ENCODE measurements at regions not wholly inside any gene's neighbourhood (a gene's known extent, or its start where the extent isn't known, plus 50 kb on each side); places are given as distances from the start of the nearest gene placed in this dataset.
"Not testable (repeated sequence)": the region's sequence is repeated elsewhere in the genome, so short reads cannot be mapped to it uniquely, and the experiment has no call there.

GRCh38 chr6:114712129-114712662, 369.4 kb upstream of the HS3ST5 start:
- DNase-seq (ENCODE audit: low spot score) = no peak

GRCh38 chr6:114707081-114707620, 364.3 kb upstream of the HS3ST5 start:
- DNase-seq (ENCODE audit: low spot score) = no peak

DNA sequence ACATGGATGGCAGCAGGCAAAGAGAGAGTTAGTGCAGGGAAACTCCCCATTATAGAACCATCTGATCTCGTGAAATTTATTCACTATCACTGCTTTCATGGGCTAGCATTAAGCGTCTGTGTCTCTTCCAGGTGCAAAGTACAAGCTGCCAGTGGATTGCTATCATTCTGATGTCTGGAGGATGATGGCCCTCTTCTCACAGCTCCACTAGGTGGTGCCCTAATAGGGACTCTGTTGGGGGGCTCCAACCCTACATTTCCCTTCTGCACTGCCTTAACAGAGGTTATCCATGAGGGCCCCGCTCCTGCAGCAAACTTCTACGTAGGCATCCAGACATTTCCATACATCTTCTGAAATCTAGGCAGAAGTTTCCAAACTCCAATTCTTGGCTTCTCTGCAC, 347.8 kb upstream of the HS3ST5 start:
- DNase-seq (ENCODE audit: low spot score) = no peak

DNA sequence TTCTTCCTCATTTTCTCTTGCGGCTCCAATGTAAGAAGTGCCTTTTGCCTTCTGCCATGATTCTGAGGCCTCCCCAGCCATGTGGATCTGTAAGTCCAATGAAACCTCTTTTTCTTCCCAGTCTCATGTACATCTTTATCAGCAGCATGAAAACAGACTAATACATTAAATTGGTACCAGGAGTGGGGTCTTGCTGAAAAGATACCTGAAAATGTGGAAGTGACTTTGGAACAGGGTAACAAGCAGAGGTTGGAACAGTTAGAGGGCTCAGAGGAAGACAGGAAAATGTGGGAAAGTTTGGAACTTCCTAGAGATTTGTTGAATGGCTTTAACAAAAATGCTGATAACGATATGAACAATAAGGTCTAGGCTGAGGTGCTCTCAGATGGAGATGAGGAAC, 316.7 kb upstream of the HS3ST5 start:
- no peak for DNase-seq (ENCODE audit: low spot score)

DNA sequence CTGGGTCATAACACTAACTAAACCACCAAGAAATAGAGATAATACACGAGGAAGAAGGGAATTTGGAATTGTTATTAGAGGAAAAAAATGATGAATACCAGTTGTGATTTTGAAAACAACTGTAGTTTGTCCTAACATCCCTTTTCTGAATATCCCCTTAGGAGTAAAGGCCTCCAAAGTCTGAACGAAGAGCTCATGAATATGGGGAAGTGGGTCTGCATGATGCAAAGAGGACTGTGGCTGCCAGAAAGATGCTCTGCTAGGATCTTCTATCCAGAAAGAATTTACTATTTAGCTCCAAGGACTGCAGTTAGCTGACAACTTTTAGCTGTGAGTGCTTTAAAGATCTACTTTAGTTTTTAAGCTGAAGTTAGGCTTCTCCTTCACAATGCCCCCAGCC, 308.8 kb upstream of the HS3ST5 start:
- DNase-seq (ENCODE audit: low spot score) = no peak

GRCh38 chr6:114650891-114651290, 308.1 kb upstream of the HS3ST5 start:
- DNase-seq (ENCODE audit: low spot score) = no peak

DNA sequence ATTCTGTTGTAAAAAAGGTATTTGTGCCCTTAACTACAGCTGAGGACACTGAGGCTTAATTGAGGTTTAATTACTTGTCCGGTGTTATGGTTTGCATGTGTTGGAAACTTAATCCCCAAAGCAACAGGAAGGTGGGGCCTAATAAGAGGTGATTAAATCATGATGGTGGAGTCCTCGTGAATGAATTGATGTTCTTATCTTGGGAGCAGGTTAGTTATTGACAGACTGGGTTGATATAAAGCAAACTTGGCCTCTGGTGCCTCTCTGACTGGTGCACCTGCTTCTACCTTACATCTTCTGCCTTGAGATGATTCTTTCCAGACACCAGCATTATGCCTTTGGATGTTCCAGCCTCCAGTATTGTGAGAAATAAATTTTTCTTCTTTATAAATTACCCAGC, 306.5 kb upstream of the HS3ST5 start:
- DNase-seq (ENCODE audit: low spot score) = no peak

- no peak for DNase-seq (ENCODE audit: low spot score)
Measured at GRCh38 chr6:114648847-114649246, 306.0 kb upstream of the HS3ST5 start.

- no peak for DNase-seq (ENCODE audit: low spot score)
Measured at GRCh38 chr6:114638341-114638740, 295.5 kb upstream of the HS3ST5 start.

DNA sequence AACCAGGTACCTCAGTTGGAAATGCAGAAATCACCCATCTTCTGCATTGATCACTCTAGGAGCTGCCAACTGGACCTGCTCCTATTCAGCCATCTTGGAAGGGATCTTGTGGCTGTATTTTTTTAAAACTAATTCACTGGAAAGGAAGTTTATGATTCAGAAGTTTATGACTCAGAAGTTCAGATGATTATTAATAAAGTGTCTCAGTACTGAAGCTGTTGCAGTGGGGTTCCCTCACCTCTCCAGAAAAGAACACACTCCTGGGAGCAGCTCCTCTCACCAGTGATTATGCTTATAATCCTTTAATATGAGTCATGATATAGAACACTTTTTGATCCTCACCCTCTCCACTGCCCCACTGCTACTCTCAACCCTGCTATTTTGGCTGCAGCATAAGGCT, 291.2 kb upstream of the HS3ST5 start:
- no peak for DNase-seq (ENCODE audit: low spot score)

GRCh38 chr6:114626226-114626625, 283.4 kb upstream of the HS3ST5 start:
- DNase-seq (ENCODE audit: low spot score) = not testable (repeated sequence)

DNA sequence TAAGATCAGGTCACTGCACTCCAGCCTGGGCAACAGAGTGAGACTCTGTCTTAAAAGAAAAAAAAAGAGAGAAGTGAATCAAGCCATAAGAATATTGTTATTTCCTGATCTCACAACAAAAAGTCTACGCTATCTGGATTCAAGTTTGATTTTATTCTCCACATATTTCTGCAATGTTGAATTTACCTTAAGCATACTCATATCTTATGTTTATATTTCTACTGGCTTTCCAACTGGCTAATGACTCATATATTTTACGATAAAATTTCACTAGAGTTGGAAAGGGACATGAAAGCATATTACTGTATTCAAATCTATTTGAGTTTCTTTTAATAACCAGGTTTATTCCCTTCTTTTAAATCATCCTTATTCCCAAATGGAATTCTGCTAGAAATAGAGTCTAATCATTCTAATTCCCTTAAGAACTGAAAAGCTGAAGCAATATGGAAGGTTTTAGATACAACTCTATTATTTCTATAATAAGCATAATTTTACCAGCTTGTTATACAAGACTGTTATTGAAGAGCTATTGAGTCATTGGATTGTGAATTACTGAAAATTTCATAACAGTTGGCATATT, 276.9 kb upstream of the HS3ST5 start:
- DNase-seq (ENCODE audit: low spot score) = no peak

- no peak for DNase-seq (ENCODE audit: low spot score)
Measured at GRCh38 chr6:114611696-114612095, 268.9 kb upstream of the HS3ST5 start.

DNA sequence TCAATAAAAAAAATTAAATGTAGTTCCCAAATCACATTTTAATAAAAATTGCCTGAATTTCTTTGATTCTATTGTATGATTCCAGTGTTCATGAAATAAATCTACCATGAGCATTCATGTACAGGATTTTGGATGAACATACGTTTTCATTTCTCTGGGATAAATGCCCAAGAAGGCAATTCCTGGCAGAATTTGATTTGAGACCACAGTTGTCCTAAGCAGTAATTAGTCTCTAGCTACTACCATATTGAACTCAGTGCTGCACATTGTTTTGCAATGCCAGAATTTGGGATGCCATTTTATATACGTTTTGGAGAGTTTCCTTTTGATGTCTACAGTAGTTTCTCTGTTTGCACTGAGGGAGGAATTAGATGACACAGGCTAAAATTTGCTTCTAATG, 265.3 kb upstream of the HS3ST5 start:
- DNase-seq (ENCODE audit: low spot score) = no peak

DNA sequence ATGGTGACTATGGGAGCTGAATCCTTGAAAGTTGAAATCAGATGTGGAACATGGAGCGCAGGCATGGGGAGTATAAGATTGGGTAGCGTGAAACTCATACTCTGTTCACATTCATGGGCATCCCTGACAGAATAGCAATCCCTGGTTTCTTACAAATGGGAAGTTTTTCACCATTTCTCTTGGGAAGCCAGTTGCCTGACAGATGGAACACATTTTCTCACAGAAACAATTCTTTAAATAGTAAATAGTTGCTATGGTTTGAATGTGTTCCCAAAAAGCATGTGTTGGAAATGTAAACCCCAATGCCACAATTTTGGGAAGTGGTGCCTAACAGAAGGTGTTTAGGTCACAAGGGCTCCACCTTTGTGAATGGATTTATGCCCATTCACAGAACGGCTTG, 262.8 kb upstream of the HS3ST5 start:
- no peak for DNase-seq (ENCODE audit: low spot score)

DNA sequence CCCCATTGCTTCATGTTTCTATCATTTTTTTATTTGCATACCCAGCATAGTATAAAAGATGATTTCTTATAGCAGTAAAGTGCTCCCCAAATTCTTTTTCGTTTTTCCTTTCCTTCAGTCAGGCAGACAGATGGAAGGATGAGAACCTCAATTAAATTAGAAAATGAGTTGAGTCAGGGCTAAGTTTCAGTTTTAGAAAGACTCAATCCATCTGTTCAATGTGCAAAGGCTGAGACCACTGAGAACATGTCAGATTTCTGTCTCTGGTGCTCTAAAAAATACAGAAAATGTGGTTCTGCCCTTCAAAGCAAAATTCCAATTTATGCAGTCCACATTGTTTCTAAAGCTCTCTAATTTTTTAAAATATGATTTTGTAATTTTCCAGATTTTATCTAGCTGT, 257.6 kb upstream of the HS3ST5 start:
- no peak for DNase-seq (ENCODE audit: low spot score)

- no peak for DNase-seq (ENCODE audit: low spot score)
Measured at GRCh38 chr6:114595591-114595990, 252.8 kb upstream of the HS3ST5 start.

DNA sequence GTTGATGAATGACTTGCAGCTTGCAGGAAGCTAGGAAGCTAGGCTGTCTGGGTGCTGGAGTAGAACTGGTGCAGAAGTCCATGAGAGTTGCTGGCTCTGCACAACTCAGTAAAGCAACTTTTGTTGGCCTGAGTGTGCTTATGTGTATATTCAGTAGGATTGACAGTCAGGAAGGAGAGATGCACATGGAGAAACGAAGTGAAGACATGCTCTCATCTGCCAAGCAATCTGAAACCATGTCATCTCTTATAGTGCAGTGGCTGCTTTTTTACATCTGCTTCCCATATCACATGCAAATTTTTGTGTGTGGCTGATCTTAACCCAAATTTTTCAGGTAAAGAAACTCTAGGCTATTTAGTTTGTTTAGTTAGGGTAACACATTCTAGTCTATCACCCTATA, 252.4 kb upstream of the HS3ST5 start:
- no peak for DNase-seq (ENCODE audit: low spot score)

DNA sequence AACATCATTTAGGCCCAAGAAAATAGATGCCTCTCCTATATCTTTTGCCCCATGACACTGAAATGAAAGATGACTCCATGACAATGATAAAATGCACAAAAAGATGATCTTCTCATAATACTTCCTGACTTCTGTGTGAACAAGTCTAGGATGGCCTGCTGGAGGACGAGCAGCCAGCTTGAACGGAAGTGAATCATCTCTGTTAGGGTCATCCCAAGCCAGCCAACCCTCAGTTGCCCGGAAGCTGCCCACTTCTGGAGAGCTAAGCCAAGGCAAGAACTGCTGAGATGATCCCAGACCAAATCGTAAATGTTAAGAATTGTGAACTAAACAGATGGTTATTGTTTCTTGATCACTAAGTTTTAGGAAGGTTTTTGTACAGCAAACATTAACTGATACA, 249.7 kb upstream of the HS3ST5 start:
- DNase-seq (ENCODE audit: low spot score) = no peak

GRCh38 chr6:114588726-114589125, 245.9 kb upstream of the HS3ST5 start:
- no peak for DNase-seq (ENCODE audit: low spot score)

DNA sequence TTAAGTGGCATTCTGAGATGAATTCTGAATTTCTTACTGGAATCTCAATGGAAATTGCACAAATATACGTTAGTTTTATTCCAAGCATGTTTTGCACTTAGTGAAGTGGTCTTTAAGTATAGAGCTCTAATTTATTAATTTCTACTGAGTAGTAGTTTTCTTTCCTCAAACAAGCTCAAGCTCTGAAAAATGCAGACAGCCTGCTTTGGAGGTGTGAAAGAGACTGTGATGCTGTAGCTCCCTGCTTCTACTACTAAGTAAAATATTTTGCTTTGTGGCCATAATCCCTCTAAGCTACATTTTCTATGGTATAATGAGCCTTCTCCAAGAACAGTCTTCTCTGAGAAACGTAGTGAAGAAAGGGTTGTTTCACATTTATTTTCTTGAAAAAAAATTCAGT, 243.5 kb upstream of the HS3ST5 start:
- DNase-seq (ENCODE audit: low spot score) = no peak

GRCh38 chr6:114581293-114581692, 238.5 kb upstream of the HS3ST5 start:
- no peak for DNase-seq (ENCODE audit: low spot score)

DNA sequence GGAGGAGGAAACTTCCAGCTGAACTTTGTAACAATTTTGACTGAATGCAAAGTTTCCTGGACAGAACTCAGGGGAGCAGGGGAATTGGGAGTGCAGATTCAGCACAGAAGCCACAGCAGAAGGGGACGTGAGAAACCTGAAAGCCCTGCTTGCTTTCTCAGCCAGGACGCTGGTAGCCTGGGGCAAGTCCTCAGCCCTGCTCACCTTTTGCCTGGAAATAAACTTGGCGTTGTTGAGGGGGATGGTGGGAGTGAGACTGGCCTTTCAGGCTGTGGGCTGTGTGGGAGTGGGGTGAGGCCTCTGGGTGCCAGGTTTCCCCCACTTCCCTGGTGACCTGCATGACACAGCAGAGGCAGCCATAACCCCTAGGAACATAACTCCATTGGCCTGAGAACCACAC, 238.1 kb upstream of the HS3ST5 start:
- no peak for DNase-seq (ENCODE audit: low spot score)

GRCh38 chr6:114579486-114579885, 236.7 kb upstream of the HS3ST5 start:
- DNase-seq (ENCODE audit: low spot score) = no peak

Measured in mesenteric fat pad (tissue), 1 donor.